GM18505 (cell line): ENCODE measurements at regions not wholly inside any gene's neighbourhood (a gene's known extent, or its start where the extent isn't known, plus 50 kb on each side); places are given as distances from the start of the nearest gene placed in this dataset.
"Not testable (repeated sequence)": the region's sequence is repeated elsewhere in the genome, so short reads cannot be mapped to it uniquely, and the experiment has no call there.

Experiments used
- ATAC-seq: cut with Tn5 transposase; IDR thresholded peaks from one replicate; pipeline ENCODE4 v1.9.1; 2021; ENCODE audit not compliant: unreplicated experiment
- POLR2A ChIP-seq: IDR thresholded peaks from 4 replicates; pipeline ENCODE4 v1.6.1; 2011; ENCODE audit warnings: borderline replicate concordance; ENCODE audit not compliant: insufficient read depth, insufficient read length; ENCODE audit errors: extremely low read depth

GRCh38 chr13:44812818-44813217, 176.5 kb downstream of the NUFIP1 start:
- no peak for ATAC-seq
- TF ChIP-seq POLR2A: no peak

GRCh38 chr13:44810061-44810840, 179.0 kb downstream of the NUFIP1 start:
- TF ChIP-seq POLR2A: no peak
- no peak for ATAC-seq

- no peak for TF ChIP-seq POLR2A
- ATAC-seq: no peak
These were observed 180.1 kb downstream of the NUFIP1 start for GRCh38 chr13:44809190-44809589.

GRCh38 chr13:44808185-44808584, 181.1 kb downstream of the NUFIP1 start:
- ATAC-seq: no peak
- TF ChIP-seq POLR2A: no peak

GRCh38 chr13:44807449-44808034, 181.7 kb downstream of the NUFIP1 start:
- no peak for ATAC-seq
- no peak for TF ChIP-seq POLR2A

- ATAC-seq: no peak
- TF ChIP-seq POLR2A: no peak
These were observed 182.4 kb downstream of the NUFIP1 start for GRCh38 chr13:44806826-44807225.

GRCh38 chr13:44805585-44805984, 183.7 kb downstream of the NUFIP1 start:
- TF ChIP-seq POLR2A: no peak
- no peak for ATAC-seq

GRCh38 chr13:44803390-44803789, 185.9 kb downstream of the NUFIP1 start:
- ATAC-seq: no peak

GRCh38 chr13:44802491-44802890, 186.8 kb downstream of the NUFIP1 start:
- no peak for TF ChIP-seq POLR2A
- ATAC-seq: no peak

More at GRCh38 chr13:44803390-44803789, 185.9 kb downstream of the NUFIP1 start:
- TF ChIP-seq POLR2A: no peak

GRCh38 chr13:44801990-44802389, 187.3 kb downstream of the NUFIP1 start:
- ATAC-seq: no peak
- TF ChIP-seq POLR2A: no peak

- no peak for ATAC-seq
- TF ChIP-seq POLR2A: no peak
These were observed 188.6 kb downstream of the NUFIP1 start for GRCh38 chr13:44800626-44801025.

GRCh38 chr13:44797685-44798084, 191.6 kb downstream of the NUFIP1 start:
- no peak for TF ChIP-seq POLR2A
- no peak for ATAC-seq

GRCh38 chr13:44796597-44797490, 192.4 kb downstream of the NUFIP1 start:
- no peak for TF ChIP-seq POLR2A
- no peak for ATAC-seq

GRCh38 chr13:44796039-44796438, 193.2 kb downstream of the NUFIP1 start:
- not testable (repeated sequence) for ATAC-seq

- no peak for TF ChIP-seq POLR2A
- no peak for ATAC-seq
These were observed 194.1 kb downstream of the NUFIP1 start for GRCh38 chr13:44795176-44795575.
